ENCODE measurements at regions not wholly inside any gene's neighbourhood (a gene's known extent, or its start where the extent isn't known, plus 50 kb on each side); places are given as distances from the start of the nearest gene placed in this dataset.

- TF ChIP-seq CTCF (conservative IDR thresholded peaks at IDR 0.05; ENCODE audit: low read length) (no peak), EZH2phosphoT487 (IDR thresholded peaks at IDR 0.05; ENCODE audit: borderline replicate concordance, low read depth, low read length) (no peak)
These were observed 84.9 kb downstream of the KIF4B start for GRCh38 chr5:155098433-155098832.
